22Rv1 (cell line): ENCODE measurements at regions not wholly inside any gene's neighbourhood (a gene's known extent, or its start where the extent isn't known, plus 50 kb on each side); places are given as distances from the start of the nearest gene placed in this dataset.
A peak's percentile ranks its signal among the peaks of the same experiment; 100 is the strongest.
"Not testable (repeated sequence)": the region's sequence is repeated elsewhere in the genome, so short reads cannot be mapped to it uniquely, and the experiment has no call there.

Experiments
- H3K27ac ChIP-seq: fragments of 450-650 bp; 2 replicates; pipeline ENCODE4 v1.5.1; 2017
- CTCF ChIP-seq: fragments of 450-650 bp; IDR thresholded peaks from 2 replicates; pipeline ENCODE4 v1.5.1; 2017; ENCODE audit warnings: mild to moderate bottlenecking

DNA sequence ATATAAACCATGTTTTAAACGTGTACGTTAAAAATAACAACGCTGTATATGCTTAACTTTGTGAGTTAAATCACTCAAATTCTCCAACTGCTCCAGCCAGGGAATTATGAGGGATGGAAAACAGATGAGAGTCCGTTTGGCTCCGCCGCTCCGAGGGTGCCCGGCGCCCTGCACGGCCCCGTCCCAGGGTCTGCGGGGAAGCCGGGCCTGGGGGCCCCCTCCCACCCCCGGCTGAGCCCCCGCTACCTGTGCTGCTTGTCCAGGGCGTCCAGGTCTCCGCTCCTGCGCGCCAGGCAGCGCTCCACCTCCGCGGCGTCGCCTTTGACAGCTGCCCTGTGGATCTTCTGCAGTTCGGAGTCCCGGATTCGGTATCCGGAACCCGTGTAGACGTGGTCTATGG, 415.5 kb downstream of the FOXD4L4 start:
- not testable (repeated sequence) for H3K27ac ChIP-seq

DNA sequence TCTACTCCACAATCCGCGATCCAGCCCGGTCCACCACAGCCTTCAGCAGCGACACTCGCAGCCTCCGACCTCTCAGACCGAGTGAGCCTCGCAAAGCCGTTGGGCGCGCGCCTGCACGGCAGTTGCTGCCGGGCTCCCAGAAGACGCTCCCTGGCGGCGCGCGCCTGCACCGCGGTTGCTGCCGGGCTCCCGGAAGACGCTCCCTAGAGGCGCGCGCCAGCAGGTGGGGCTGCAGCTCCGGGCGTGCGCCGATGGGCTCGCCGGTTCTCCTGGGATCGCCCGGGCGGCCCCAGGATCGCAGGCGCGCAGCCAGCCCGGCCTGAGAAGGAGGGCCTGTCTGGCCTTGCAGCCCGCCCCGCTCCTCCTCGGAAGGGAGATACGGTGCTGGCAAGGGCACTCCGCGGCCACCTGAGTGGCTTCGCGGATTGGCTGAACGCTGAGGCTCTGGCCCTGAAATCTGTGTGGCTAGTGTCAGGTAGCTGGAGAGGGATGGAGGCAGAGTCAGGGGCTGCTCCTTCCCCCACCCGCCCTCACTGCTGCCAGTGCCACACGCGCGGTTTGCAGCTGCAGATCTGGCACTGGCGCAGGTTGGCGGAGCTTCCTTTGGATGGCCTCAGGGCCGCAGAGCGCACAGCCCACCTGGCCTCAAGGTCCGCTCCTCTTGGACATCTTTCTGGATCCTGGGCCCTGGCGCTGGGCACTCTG, 416.2 kb downstream of the FOXD4L4 start:
- TF ChIP-seq CTCF = peak; percentile 23
- not testable (repeated sequence) for H3K27ac ChIP-seq

DNA sequence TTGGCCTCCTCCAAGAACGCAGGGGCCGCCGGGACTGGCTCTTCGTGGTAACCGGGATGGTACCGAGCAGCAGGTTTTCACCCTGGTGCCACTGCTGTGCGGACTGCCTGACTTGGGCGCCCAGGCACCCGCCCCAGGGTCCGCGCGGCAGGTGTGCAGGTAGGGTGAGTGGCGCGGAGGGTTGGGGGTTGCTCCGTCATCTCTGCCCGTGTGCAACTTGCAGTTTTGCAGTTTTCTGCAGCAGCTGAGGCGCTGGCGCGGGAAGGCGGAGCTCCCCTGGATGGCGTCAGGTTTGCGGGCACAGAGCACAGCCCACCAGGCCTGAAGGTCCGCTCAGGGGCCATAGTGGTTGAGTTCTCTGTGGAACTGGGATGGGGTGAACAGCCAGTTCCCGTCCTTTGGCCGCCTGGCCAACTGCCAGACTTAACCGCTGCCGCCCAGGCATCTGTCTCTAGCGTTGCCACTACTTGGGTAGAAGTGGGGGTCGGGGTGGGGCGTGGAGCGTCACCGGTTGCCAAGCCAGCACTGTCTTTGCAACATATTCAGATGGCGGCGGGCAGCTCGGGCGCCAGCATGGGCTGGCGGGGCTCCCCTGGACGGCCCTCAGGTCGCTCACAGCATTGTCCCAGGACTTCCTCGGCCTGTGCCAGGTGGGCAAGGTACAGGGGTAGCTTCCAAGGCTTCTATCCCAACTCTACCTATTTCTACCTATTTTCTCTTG, 417.2 kb downstream of the FOXD4L4 start:
- H3K27ac ChIP-seq = not testable (repeated sequence)

- H3K27ac ChIP-seq = not testable (repeated sequence)
These were observed 445.4 kb downstream of the FOXD4L4 start for GRCh38 chr9:66182316-66182715.

- not testable (repeated sequence) for H3K27ac ChIP-seq
These were observed 446.7 kb downstream of the FOXD4L4 start for GRCh38 chr9:66183648-66184047.

DNA sequence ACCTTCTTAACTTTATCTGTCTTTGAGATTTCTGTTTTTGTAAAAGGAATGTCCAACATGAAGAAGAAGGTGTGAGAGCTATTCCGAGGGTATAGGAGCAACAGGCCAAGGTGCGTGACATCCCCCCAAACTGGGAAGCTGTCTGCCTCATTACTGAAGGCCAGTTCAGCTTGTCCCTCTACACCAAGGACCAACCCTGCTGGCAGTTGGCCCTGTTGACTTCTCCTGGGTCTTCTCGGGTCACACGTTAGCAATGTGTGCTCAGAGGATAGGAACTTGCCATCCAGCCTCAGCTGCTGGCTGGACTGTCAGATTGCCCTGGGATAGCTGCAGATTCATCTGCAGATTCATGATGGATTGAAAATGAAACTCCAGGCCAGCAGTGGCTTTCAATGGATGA, 460.3 kb downstream of the FOXD4L4 start:
- H3K27ac ChIP-seq = not testable (repeated sequence)

DNA sequence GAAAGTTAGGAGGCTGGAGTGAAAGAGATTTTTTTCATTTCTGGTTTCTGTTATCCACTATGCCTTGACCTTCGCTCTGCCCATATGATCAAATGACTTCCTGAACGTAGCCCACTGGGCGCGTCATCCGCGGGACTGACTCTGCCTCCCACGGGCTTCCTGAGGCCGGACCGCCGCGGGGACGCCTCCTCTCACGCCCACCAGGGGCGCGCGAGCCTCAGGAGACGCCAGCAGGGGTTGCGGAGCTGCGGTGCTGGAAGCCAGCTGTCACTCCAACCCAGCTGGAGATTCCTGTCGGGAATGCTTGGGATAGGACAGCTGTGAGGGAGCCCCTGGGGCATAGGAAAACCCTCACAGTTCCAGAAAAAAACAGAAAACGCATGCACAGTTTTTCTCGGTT, 461.5 kb downstream of the FOXD4L4 start:
- TF ChIP-seq CTCF = peak; percentile 14; the same call in 1 of the 2 replicates
- not testable (repeated sequence) for H3K27ac ChIP-seq

- H3K27ac ChIP-seq = not testable (repeated sequence)
These were observed 469.7 kb downstream of the FOXD4L4 start for GRCh38 chr9:66206617-66207016.

DNA sequence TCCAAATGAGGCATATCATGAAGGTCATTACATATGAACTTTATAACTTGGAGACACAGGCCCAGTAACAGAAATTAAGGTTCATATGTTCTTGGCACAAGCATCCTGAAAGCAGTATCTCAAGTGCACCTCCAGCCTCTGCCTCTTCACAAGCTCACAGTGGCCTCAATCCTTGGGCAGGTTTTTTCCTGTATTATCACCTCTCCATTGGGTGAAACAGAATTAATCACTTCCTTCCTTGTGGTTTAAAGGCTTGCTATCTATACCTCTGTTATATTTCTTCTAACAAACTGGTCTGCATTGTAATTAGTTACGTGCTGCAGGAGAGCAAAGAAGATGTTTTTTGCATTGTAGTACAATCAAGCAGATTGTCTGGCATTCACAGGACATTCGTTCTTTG, 471.0 kb downstream of the FOXD4L4 start:
- H3K27ac ChIP-seq = not testable (repeated sequence)

- H3K27ac ChIP-seq = not testable (repeated sequence)
These were observed 507.8 kb downstream of the FOXD4L4 start for GRCh38 chr9:66244763-66245162.

DNA sequence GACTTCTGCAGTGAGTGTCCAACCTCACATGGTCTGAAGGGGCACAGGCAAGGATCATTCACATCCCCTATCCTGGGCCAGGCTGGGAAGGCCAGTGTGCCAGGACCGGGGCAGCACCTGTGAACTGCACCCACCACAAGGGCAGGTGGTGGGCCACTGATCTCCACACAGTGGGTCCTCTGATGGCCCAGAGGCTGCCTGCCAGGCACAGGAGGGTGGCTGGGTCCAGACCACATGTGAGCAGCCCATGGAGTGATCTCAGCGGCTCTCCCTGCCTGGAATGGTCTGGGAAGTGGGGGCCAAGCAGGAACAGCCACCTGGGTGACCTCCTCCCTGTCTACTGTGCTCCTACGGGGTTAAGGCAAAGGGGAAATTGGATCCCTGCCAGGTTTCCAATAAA, 508.5 kb downstream of the FOXD4L4 start:
- not testable (repeated sequence) for H3K27ac ChIP-seq

DNA sequence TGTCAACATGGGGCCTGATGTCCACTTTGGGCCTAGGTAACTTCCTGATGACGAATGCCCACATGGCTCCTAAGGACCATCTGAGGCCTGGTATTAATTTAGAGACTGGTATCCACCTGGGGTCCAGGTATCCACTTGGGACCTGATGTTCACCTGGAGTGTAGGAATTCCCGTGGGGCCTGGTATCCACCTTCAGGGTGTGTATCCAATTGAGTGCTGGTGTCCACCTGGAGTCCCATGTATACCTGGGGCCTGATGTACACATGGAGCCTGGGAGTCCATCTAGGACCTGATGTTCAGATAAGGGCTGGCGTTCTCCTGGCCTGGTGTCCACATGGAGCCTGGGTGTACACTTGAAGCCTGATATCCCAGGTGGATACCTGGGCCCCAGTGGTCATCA, 520.6 kb downstream of the FOXD4L4 start:
- H3K27ac ChIP-seq = not testable (repeated sequence)

GRCh38 chr9:66261576-66261975, 524.6 kb downstream of the FOXD4L4 start:
- not testable (repeated sequence) for H3K27ac ChIP-seq

DNA sequence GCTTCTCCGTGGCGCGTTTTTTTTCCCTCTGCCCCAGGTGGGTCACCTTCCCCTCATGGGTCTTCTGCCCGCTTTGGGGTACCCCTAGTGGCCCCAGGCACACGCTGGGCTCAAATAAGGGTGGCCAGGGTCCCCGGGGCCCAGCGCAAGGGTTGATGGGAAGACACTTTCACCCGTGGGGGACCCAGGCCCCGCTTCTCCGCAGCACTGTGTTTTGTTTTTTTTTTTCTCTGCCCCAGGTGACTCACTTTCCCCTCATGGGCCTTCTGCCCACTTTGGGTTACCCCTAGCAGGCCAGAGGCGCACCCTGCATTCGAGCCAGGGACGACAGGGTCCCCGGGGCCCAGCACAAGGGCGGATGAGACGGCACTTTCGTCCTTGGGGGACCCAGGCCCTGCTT, 526.7 kb downstream of the FOXD4L4 start:
- H3K27ac ChIP-seq = not testable (repeated sequence)

GRCh38 chr9:66264786-66265185, 527.8 kb downstream of the FOXD4L4 start:
- peak overlapping the region; percentile 82 for H3K27ac ChIP-seq

- peak overlapping the region; percentile 82 for H3K27ac ChIP-seq
These were observed 529.3 kb downstream of the FOXD4L4 start for GRCh38 chr9:66266202-66266601.

- H3K27ac ChIP-seq = peak overlapping the region; percentile 85
These were observed 530.0 kb downstream of the FOXD4L4 start for GRCh38 chr9:66266856-66267430.

GRCh38 chr9:66267684-66268083, 530.7 kb downstream of the FOXD4L4 start:
- H3K27ac ChIP-seq = peak overlapping the region; percentile 85

DNA sequence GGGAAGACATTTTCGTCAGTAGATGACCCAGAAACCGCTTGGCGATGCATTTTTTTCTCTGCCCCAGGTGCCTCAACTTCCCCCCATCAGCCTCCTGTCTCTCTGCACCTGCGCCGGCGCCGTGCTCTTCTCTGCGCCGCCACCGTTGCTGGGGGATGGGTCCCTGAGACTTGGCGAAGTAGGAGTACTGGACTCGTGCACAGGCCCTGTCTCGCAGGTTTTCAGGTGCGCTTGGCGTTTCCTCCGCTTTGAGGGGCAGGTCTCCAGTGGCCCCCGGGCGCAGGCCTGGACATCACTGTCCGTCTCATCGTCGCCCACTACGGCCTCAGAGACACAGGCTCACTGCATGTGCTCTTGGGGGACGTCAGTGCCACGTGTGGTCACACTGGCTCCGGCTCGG, 532.1 kb downstream of the FOXD4L4 start:
- peak overlapping the region; percentile 85 for H3K27ac ChIP-seq

- peak overlapping the region; percentile 85 for H3K27ac ChIP-seq
These were observed 532.8 kb downstream of the FOXD4L4 start for GRCh38 chr9:66269783-66270182.
